ENCODE measurements at regions not wholly inside any gene's neighbourhood (a gene's known extent, or its start where the extent isn't known, plus 50 kb on each side); places are given as distances from the start of the nearest gene placed in this dataset.

GRCh38 chr7:13062631-13063030 is 375.2 kb downstream of the ARL4A start:
- Histone ChIP-seq H3K36me3 (no peaks in the 10 kb centered on the region), H3K9me3 (no peaks in the 10 kb centered on the region), H3K4me3 (ENCODE audit: low read depth, low read length) (no peak overlapping the region), H3K4me1 (no peaks in the 10 kb centered on the region), H3K27me3 (no peaks in the 10 kb centered on the region; the same call in none of the 2 replicates)
- no peak for TF ChIP-seq CTCF (IDR thresholded peaks at IDR 0.05; ENCODE audit: low read depth, low read length)
- no peak for DNase-seq

DNA sequence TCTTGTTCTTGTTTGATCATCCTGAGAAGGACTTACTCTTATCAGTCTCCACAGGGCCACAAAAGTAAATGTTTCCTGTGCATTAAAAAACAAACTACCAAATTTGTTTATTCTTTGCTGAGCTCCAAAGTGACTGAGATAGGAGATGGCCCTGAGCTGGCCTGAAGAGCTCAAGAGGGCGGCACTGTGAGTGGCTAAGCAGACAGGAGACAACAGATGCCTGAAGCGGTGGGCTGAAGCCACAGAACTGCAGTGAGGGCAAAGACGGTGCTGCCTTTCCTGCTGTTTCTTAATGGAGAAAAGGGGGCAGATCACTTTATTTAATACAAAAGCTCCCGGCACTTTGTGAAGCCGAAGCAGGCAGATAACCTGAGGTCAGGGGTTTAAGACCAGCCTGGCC is 379.6 kb downstream of the ARL4A start:
- no peaks in the 10 kb centered on the region; the same call in 1 of the 2 replicates for H3K27me3 ChIP-seq
- H3K9me3 ChIP-seq, result no peaks in the 10 kb centered on the region
- no peak for DNase-seq
- H3K4me1 ChIP-seq, result no peaks in the 10 kb centered on the region
- TF ChIP-seq CTCF (IDR thresholded peaks at IDR 0.05; ENCODE audit: low read depth, low read length), result no peak
- H3K36me3 ChIP-seq, result no peaks in the 10 kb centered on the region
- H3K4me3 ChIP-seq (ENCODE audit: low read depth, low read length), result no peak overlapping the region

DNA sequence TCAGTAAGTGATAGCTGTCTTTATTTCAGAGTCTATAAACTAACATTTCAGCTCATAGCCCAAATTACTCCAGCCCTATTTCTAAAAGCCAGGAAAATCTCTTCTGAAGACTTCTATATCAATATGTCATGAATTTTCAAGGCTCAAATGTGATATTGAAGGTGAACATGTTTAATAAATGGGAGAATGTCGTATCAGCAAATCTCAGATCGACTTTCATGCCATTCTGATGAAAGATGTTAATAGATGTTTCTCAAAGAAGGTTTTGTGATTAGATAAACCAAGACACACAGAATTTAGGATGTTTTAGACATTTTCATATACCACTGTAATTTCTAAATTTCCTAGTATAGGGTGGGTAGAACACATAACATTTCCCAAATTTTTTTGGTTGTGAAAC is 380.6 kb downstream of the ARL4A start:
- no peaks in the 10 kb centered on the region for H3K4me1 ChIP-seq
- TF ChIP-seq CTCF (IDR thresholded peaks at IDR 0.05; ENCODE audit: low read depth, low read length), result no peak
- DNase-seq, result no peak
- H3K4me3 ChIP-seq (ENCODE audit: low read depth, low read length), result no peak overlapping the region
- H3K36me3 ChIP-seq, result no peaks in the 10 kb centered on the region
- no peaks in the 10 kb centered on the region for H3K9me3 ChIP-seq
- H3K27me3 ChIP-seq, result no peaks in the 10 kb centered on the region; the same call in 1 of the 2 replicates

GRCh38 chr7:13069841-13070240 is 382.4 kb downstream of the ARL4A start:
- Histone ChIP-seq H3K4me3 (ENCODE audit: low read depth, low read length) (no peak overlapping the region), H3K36me3 (no peaks in the 10 kb centered on the region), H3K9me3 (no peaks in the 10 kb centered on the region), H3K27me3 (no peaks in the 10 kb centered on the region), H3K4me1 (no peaks in the 10 kb centered on the region)
- no peak for TF ChIP-seq CTCF (IDR thresholded peaks at IDR 0.05; ENCODE audit: low read depth, low read length)
- no peak for DNase-seq

DNA sequence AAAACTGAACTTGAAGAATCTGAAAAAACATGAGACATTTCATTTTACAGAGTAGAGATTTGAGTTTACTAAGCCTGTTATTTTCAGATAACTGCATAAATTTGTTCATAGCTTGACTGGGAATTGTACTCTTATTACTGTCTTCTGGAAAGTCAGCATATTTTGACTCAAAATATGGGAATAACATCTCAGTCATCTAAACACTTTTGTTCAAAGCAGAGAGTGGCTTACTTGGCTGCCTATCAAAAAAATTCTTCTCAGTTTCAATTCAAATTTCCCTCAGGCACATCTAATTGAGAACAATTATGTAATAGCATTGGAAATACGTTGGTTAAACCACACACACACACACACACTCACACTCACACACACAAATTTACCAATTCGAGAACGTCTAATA is 384.6 kb downstream of the ARL4A start:
- TF ChIP-seq CTCF (IDR thresholded peaks at IDR 0.05; ENCODE audit: low read depth, low read length), result no peak
- no peaks in the 10 kb centered on the region for H3K4me1 ChIP-seq
- H3K9me3 ChIP-seq, result no peaks in the 10 kb centered on the region
- no peak for DNase-seq
- no peaks in the 10 kb centered on the region for H3K27me3 ChIP-seq
- H3K4me3 ChIP-seq (ENCODE audit: low read depth, low read length), result no peak overlapping the region
- no peaks in the 10 kb centered on the region for H3K36me3 ChIP-seq

DNA sequence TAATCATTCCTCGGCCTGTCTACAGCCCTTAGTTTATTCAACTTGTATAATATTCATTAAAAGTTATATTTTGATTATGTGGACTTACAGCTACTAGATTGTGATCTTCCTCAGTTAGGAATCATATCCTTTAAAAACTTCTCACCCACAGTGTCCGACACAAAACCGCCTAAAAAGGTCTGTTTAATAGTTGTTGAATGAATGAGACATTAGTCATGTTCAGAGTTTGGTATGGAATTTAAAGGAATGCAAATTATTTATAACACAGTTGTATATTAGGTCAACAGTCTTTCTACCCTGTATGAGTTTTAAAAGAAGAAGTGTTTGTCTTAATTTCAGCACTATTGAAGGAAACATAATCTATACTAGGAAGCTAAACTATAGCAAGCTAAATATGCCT is 390.0 kb downstream of the ARL4A start:
- no peaks in the 10 kb centered on the region for H3K4me1 ChIP-seq
- H3K9me3 ChIP-seq, result no peaks in the 10 kb centered on the region
- no peak for TF ChIP-seq CTCF (IDR thresholded peaks at IDR 0.05; ENCODE audit: low read depth, low read length)
- H3K27me3 ChIP-seq, result peaks cover 6% of the 10 kb centered on the region; the same call in 1 of the 2 replicates
- no peak overlapping the region for H3K4me3 ChIP-seq (ENCODE audit: low read depth, low read length)
- DNase-seq, result no peak
- no peaks in the 10 kb centered on the region for H3K36me3 ChIP-seq
